GM12878 (cell line): ENCODE measurements at regions not wholly inside any gene's neighbourhood (a gene's known extent, or its start where the extent isn't known, plus 50 kb on each side); places are given as distances from the start of the nearest gene placed in this dataset.

ENCODE experiments used
- CTCF ChIP-seq, 3 experiments: IDR thresholded peaks in 2 of 3; conservative IDR thresholded peaks in 1 of 3; 2 replicates each; pipeline ENCODE4 v1.5.1; 2011; ENCODE audit warnings: low read depth in 3 of 3, low read length in 3 of 3, mild to moderate bottlenecking in 3 of 3, control low read depth in 2 of 3, moderate library complexity in 2 of 3, inconsistent platforms in 1 of 3, mixed read lengths in 1 of 3; ENCODE audit not compliant: control insufficient read depth in 2 of 3, insufficient read depth in 1 of 3; ENCODE audit errors: extremely low read depth in 1 of 3
- EGR1 ChIP-seq, 2 experiments: IDR thresholded peaks; 1 replicate in 1 of 2; 2 replicates in 1 of 2; pipeline ENCODE4 v1.6.1; 2011 to 2012; ENCODE audit warnings: low read depth in 2 of 2, low read length in 2 of 2, borderline replicate concordance in 1 of 2, mild to moderate bottlenecking in 1 of 2, moderate library complexity in 1 of 2
- EZH2 ChIP-seq: IDR thresholded peaks from 2 replicates; pipeline ENCODE4 v1.6.1; 2012; ENCODE audit warnings: low read depth, mild to moderate bottlenecking, control low read depth, inconsistent platforms, low read length, borderline replicate concordance; ENCODE audit not compliant: control insufficient read depth
- GABPA ChIP-seq: IDR thresholded peaks from 2 replicates; pipeline ENCODE4 v1.6.1; 2014; ENCODE audit warnings: antibody characterized with exemption, low read depth, mild to moderate bottlenecking, inconsistent platforms
- NFIC ChIP-seq: IDR thresholded peaks from 2 replicates; pipeline ENCODE4 v1.6.1; 2012; ENCODE audit warnings: low read depth, mild to moderate bottlenecking, inconsistent platforms, low read length, moderate library complexity
- SMARCA5 ChIP-seq: fragments of 450-650 bp; IDR thresholded peaks from 2 replicates; pipeline ENCODE4 v1.6.1; 2017; ENCODE audit warnings: mild to moderate bottlenecking

- TF ChIP-seq CTCF (IDR thresholded peaks at IDR 0.05 in 2 of 3, conservative IDR thresholded peaks at IDR 0.05 in 1 of 3; ENCODE audit: control insufficient read depth in 2 of 3, extremely low read depth in 1 of 3, insufficient read depth in 1 of 3, low read depth in 3 of 3, low read length in 3 of 3), result no peak
- no peak for TF ChIP-seq EZH2
- no peak for TF ChIP-seq NFIC
- TF ChIP-seq SMARCA5, result no peak
- TF ChIP-seq GABPA, result no peak
- TF ChIP-seq EGR1 (IDR thresholded peaks at IDR 0.05; ENCODE audit: borderline replicate concordance in 1 of 2, low read depth in 2 of 2, low read length in 2 of 2), result no peak
Observed at GRCh38 chr5:89595056-89595455, 712.1 kb upstream of the MEF2C start.
